NCI-H128 (cell line): ENCODE measurements at regions not wholly inside any gene's neighbourhood (a gene's known extent, or its start where the extent isn't known, plus 50 kb on each side); places are given as distances from the start of the nearest gene placed in this dataset.

ENCODE experiments used
- DNase-seq: peaks from one replicate; lab custom pipeline; 2025; ENCODE audit not compliant: unreplicated experiment; lab: John Stamatoyannopoulos, UW

DNA sequence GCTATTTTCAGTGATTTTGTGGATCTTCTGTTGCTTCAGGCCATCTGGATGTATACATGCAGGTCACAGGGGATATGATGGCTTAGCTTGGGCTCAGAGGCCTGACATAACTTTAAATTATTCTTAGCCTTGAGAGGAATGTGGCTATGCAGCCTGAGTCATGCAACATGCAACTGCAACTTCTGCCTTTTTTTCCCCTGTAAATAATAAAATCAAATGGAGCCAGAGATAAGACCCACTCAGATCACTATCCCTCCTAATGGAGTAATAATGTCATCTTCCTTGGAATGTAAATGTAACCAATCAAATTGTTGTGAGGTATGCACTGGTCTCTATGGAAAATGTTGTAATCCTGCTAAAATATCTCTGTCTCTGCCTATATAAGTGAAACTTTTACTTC, 54.9 kb downstream of the MAGEB17 start:
- no peak for DNase-seq

DNA sequence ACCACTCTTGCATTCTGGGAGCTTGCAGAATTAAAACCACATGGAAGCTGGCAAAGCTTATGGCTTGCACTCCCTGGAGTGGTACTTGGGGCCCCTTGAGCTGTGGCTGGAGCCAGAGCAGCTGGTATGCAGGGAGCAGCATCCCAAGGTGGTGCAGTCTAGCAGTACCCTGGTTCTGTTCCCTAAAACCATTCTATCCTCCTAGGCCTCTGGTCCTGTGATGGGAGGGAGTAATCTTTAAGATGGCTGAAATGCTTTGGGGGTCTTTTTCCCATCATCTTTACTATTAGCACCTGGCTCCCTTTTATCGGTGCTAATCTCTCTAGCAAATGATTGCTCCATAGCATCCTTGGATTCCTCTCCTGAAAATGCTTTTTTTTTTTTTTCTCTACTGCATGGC, 56.1 kb downstream of the MAGEB17 start:
- DNase-seq, result no peak

DNA sequence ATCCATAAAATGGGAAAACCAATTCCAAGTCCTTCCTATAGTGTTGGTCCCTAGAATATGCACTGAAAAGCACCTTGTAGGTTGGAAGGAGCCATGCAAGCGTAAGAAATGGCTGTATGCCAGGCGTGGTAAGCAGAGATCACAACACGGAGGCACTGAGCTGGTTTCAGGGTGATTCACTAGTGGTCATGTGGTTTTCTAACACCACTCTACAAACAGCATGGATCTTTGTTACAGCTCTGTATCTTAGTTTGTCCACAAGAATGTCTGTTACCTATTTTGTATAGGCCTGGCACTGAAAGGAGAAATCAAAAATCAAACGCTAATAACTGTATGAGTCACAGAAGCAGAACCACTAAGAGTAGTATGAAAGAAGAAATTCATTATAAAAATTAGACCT, 71.9 kb downstream of the MAGEB17 start:
- no peak for DNase-seq

DNA sequence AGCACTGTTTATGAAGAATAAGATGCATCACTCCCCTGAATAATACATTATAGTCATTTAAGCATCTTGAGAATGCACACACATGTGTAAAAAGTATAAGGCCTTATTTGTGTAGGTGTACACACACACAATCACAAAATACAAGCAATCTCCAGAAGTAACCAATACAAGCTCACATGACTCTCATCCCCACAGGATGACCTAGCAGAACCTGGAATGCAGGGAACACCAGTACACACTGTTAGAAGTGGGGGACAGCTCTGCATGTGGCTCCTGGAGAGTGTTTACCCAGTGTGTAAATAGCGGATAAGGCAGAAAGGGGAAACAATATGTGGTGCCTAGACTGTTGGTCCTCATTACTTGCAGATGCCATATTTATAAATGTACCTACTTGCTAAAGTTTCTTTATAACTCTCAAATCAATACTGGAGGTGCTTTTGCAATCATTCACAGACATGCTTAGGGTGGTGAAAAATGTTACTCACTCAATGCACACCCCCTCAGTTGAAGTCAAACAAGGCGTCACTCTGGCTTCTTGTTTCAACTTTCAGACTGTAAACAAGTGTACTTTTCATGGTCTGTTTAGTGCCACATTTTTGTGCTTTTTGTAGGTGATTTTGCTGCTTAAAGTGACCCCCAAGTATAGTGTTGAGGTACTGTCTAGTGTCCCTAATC, 73.1 kb downstream of the MAGEB17 start:
- no peak for DNase-seq

DNA sequence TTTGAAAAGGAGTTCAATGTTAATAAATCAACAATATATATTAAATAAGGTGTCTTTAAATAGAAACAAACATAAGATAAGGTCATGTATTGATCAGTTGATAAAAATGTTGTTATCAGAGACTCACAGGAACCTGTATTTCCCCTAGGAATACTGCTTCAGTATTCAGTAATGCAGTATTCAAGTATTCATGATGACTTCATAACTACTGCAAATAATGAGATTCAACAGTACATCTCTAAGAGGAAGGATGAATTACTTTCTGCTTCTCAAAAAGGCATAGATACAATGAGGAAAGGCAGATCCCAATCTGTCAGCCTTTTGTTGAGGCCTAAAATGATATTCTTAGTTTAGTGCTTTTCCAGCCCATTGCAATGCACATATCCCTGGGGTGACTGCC, 73.7 kb downstream of the MAGEB17 start:
- no peak for DNase-seq

DNA sequence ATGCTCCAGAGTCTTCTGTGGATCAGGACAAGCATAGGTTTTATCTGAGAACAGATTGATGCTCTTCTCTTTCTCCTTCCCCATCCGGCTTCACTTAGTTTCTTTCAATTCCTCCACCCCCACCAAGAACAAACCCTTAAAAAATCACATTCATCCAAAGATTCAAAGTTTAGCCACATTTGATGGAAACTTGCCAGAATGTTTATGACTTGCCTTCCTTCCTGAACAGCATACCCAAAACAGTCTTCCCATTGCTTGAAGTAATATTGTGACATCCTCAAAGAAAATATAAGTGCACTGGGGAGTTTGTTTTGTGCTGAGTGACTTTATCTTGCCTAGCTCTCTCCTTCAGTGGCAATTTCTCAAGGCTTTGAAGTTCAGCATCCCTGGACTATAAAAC, 83.0 kb downstream of the MAGEB17 start:
- no peak for DNase-seq

DNA sequence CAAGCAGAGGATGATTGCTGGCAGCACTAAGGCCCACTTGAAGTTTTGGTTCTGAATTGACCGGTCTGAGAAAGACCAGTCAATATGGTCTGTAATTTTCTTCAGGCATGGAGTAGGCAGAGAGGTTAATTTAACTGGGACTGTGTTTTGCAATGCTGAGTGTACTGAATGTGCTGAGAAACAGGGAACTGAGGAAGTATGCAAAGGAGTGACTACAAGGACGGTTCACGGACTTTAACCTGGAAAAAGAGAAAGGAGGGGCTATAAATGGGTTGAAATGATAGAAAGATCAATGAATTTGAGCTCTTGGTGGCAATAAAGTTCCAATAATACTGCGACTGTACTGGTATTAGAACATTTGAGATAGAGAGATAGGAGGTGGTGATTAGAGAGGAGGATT, 84.5 kb downstream of the MAGEB17 start:
- no peak for DNase-seq

DNA sequence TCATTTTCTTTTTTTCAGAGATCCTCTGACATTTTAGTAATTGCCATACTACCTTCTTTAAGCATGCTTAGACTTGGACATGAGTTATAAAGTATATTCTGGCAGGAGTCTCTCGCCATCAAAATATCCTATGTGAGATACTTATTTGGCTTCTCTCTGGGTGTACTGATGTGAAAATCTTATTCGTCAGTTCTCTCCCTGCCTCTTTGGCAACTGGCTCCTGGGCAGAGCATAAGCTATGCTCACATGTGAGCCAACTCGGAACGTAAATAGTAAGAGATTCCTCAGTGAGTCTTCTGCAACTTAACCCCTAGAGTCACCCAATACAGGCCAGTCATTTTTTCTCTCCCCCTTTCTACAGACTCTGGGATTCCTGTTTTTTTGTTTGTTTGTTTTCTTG, 91.6 kb downstream of the MAGEB17 start:
- no peak for DNase-seq

DNA sequence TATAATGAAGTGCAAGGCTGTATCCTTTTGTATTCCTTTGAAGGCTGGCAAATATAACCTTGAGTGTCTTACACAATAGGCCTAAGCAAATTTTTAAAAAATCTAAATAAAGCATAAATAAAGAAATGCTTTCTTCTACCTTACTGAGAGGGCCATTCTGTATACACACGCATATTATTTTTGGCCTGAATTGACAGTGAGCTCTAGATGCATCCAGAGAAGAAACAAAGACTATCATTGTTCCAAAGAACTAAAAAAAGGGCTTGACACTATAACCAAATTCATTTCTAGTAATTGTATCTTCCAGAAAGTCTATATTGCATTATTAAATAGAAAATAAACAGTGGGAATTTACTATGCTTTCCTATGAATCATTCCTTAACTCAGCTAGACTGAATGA, 100.2 kb downstream of the MAGEB17 start:
- no peak for DNase-seq

DNA sequence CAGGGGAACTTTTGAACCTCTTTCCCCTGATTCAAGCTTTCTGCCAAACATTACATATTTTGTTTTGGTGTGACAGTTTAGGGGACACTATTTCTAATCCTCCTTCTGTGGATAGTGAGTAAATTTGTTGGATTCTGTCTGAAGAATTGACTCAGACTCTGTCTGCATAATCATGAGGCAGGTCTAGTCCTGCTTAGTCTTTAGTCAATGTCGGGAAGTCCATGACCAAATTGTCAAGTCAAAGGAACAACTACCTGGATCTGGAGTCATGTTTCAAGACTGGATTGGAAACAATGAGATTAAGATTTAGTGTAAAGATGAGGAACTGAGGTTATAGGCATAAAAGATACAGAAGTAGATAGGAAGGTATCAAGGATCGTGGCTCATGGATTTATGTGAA, 100.9 kb downstream of the MAGEB17 start:
- no peak for DNase-seq

DNA sequence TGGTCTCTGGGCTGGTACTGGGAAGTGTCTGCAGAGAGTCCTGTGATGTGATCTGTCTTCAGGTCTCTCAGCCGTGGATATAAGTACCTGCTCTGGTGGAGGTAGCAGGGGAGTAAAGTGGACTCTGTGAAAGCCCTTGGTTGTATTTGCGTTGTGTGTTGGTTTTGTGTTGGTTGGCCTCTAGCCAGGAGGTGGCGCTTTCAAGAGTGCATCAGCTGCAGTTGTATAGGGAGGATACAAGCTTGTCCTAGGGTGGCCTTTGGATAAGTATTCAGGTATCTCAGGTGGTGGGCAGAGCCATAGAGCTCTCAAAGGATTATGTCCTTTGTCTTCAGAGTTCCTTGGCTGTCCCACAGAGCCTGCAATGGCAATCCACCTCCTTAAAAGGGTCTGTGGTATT, 111.6 kb downstream of the MAGEB17 start:
- no peak for DNase-seq

DNA sequence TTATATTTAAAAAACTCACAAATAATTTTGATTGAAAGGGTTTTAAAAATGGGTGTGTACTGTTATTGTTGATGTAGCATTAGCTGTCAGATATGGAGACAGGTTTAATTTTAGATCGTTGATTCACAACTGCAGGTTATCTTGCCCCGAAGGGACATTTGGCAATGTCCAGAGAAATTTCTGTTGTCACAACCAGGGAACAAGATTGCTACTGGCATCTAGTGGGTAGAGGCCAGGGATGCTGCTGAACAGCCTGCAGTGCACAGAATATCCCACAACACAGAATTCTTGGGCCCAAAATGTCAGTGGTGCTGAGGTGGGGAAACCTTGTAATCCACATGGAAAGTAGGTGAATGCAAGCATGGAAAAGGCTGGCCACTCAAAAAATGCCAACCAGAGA, 114.9 kb downstream of the MAGEB17 start:
- DNase-seq, result no peak

DNA sequence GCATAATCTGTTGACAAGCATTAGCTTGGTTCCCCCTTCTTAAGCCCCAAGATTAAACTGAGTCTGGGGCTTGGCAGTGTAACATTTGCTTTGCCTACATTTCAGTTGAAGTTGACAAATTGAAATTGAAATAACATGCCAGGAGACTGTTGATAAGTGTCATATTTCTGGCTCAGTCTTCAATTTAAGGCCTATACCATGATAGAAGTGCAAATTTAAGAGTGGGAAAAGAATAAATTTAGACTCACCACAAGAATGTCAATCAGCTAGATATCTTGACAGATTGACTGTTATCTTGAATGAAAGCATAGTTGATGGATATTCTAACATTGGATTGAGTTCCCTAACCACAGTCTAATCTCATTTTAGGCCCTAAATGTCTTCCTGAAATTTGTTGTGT, 117.6 kb downstream of the MAGEB17 start:
- DNase-seq, result no peak

DNA sequence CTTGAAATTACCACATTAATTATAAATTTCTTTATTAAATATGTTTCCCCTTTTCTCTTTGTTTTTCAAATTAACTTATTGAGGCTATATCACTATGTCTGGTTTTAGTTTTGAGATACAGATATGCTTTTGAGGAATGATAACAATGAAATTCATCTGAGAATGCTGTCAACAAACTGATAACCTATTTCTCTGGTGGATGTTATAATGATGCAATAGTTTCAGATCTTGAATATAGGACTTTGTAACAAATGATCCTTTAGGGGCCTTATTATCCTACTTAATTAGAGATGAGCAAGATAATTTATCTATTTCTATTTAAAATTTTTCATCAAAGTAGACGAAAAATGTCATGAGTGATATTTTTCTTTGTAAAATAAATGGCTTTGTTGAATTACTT, 123.7 kb downstream of the MAGEB17 start:
- no peak for DNase-seq

DNA sequence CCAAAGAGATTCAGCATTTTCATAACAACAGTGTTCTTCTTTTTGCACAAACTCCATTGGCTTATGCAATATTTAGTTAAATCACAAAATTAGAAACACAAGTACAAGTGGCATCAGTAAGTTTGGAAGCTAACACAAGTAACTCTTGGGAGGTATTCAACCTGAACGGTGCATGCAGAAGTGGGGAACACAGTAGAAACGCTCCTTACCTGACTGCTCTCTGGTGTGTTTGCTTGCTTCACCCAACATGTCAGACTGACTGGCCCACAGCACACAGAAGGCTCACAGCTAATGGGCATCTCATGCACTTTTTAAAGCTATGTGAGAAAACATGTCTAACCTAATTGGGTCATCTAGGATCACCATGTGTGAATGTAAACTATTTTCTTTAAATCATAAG, 133.6 kb downstream of the MAGEB17 start:
- DNase-seq, result no peak

DNA sequence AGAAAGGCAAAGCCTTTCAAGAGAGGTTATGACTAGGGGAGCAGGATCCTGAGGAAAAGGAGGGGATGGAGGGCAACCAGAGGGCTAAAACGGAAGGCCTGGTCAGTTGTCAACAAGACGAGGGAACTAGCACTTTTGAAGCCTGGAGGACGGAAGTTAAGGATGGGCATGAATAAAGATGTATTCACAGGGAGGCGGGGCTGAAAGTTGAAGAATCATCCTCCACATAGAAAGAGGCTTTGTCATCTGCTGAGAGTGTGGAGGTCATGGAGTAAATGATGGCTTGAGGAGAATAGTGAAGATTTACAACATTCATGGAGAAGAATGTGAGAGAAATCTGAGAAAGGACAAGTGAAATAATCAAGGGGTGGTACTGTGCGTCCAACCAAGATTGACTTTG, 137.5 kb downstream of the MAGEB17 start:
- DNase-seq, result no peak

DNA sequence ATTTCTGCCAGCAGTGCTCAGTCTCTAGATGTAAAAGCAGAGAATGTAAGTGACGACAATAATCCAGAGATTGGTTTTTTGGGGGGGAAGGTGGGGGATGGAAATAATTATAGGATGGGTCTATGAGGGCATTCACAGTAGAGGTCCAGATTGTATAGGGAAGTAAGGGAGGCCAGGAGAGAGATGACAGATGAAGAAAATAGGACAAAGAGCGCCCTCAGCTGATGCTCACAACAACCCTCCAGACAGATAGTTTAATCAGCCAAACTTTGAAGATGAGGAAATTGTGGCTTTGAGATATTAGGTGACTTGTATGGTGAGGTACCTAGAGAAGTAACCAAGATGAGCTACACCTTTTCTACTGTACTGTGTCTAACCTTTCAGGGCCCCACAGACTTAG, 137.9 kb downstream of the MAGEB17 start:
- DNase-seq, result no peak

DNA sequence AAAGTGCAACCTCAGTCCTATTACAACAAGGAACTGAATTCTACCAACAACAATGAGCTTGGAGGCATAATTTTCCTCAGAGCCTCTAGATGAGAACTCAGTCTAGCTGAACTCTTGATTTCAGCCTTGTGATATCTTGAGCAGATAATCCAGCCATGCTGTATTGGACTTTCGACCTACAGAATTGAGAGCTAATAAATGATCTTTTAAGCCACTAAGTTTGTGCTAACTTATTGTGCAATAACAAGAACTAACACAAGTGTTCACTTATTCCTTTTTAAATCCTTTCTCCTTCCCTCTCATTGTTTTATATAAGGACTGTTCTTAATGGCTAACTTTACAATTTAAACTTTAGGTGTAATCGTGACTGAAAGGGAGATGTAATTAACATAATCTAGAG, 140.7 kb downstream of the MAGEB17 start:
- DNase-seq, result no peak

DNA sequence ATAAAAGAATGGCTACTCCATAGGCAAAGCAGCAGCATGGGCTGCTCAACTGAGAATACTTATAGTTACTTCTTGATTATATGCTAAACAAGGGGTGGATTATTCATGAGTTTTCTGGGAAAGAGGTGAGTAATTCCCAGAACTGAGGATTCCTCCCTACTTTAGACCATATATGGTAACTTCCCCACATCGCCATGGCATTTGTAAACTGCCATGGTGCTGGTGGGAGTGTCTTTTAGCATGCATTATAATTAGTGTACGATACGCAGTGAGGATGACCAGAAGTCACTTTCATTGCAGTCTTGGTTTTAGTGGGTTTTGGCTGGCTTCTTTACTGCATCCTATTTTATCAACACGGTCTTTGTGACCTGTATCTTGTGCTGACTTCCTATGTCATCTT, 141.5 kb downstream of the MAGEB17 start:
- DNase-seq, result no peak

DNA sequence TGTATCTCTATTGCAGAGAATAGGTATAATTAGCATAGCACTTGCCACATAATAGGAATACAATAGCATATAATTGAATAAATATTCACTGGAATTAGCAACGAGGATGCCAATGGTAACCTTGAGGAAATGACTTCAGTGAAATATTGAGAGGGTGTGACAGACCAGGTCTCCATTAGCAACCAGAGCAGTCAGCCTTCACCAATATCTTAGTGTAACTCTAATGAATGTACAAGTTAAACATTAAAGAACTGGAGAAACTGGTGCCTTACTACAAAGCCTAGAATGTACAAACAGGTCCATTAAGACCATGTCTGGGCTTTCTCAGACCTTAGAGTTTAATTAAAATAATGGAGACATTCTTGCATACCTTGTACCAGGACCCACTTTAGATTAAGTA, 143.0 kb downstream of the MAGEB17 start:
- DNase-seq, result no peak

DNA sequence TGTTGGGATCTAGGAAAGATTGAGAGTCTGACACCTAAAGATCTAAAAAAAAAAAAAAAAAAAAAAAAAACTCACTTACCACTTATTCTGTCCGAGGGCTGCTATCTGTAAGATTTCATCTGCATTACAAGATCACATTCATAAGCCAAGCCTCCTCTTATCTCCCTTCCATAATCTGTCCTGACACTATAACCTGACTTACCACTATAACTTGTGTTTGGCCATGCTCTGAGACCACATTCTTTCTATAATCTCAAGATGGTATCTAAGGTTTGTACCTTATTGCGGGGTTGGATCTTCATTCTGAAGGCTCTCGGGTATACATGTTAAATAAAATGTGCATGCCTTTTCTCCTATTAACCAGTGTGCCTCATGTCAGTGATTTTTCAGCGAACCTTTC, 144.4 kb downstream of the MAGEB17 start:
- DNase-seq, result no peak

DNA sequence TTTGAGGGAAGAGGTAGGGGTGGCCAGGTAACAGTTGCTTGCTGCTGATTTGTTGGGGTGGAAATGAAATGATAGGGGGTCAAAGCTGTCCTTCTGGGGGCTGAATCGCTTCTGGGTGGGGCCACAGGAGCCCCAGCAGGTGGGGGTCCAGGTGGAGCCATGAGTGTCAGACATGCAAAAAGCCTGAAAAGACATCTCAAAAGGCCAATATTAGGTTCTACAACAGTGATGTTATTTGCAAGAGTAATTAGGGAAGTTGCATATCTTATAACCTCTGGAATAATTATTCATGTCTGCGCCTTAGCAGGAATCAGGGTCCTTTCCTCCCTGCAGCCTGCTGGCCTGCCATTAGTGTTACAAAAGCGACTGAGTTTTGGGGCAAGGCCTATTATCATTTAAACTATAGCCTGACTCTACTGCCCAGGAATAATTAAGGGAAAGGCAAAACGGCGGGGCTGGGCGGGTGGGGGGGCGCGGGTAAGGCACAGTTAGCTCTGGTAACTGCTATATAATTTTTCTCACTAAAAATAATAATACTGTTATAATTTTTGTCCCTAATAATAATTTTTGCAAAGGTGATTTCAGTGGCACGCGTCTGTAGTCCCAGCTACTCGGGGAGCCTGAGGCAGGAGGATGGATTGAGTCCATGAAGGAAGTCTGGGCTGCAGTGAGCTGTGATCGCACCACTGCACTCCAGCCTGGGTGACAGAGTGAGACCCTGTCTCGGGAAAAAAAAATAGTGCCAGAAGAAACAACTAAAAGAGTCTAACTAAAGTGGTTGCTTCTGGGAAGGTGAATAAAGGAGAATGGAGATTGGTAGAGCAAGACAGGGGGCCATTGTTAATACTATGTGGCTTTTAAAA, 145.7 kb downstream of the MAGEB17 start:
- no peak for DNase-seq

DNA sequence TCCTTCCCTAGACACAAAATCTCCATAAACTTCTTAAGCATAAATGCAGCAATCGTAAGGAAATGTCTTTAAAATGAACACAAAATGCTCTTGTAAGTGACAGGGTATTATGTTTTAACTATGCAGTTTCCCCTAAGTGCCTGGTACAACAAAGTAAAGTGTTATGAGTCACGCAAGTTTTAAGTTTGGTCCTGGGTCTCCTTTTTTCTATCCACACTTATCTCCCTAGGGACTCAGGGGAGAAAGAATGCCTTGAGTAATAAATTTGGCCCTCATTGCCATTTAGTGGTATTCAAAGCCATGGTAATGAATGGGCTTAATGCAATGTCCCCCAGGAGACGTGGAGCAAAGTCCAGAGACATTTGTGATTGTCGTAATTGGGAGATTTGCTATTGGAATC, 149.1 kb downstream of the MAGEB17 start:
- DNase-seq, result no peak
